HCT116 (cell line): ENCODE measurements at regions not wholly inside any gene's neighbourhood (a gene's known extent, or its start where the extent isn't known, plus 50 kb on each side); places are given as distances from the start of the nearest gene placed in this dataset.

Source experiments
- ATAC-seq: fragments of 200-7000 bp; cut with Tn5 transposase; 2 replicates; pipeline ENCODE4 v1.9.1; 2020; ENCODE audit warnings: mild to moderate bottlenecking, moderate library complexity
- BruUV-seq: library from RNA; stranded (reverse); fragments of 400-500 nt; replicated peaks from 2 replicates; lab custom pipeline; 2021; lab: Mats Ljungman, UMichigan
- CTCF ChIA-PET: fragments of 300-600 bp; sonication (Branson Sonifier 250); formaldehyde crosslinking; loops from one replicate; lab custom pipeline; 2021; ENCODE audit warnings: antibody characterized with exemption; lab: Charles Lee
- POLR2A ChIA-PET: fragments of 300-600, 350-600 bp; sonication (Branson Sonifier 250); formaldehyde crosslinking; loops from one replicate; lab custom pipeline; 2021; ENCODE audit warnings: antibody characterized with exemption; lab: Charles Lee
- RAD21 ChIA-PET, 2 experiments: fragments of 300-600 bp; sonication (Branson Sonifier 250); formaldehyde crosslinking; loops; one replicate each; lab custom pipeline; 2023; ENCODE audit warnings: low total read pairs in 2 of 2; ENCODE audit not compliant: uncharacterized antibody in 2 of 2, unreplicated experiment in 2 of 2, low non-redundant PET in 1 of 2; lab: Charles Lee
- DNase-seq: peaks from one replicate; pipeline ENCODE4 v3.0.0-alpha.2; 2010; ENCODE audit warnings: low read depth, low spot score
- H2AFZ ChIP-seq: fragments of 200-600 bp; shearing (Covaris generic), sonication (generic); 2 replicates; pipeline ENCODE4 v1.6.1; 2017; ENCODE audit warnings: low read depth, mixed run types, mixed read lengths, antibody characterized with exemption, low read length; ENCODE audit not compliant: poor library complexity, severe bottlenecking
- H3K27ac ChIP-seq: 2 replicates; pipeline ENCODE4 v1.5.1; 2012; ENCODE audit warnings: low read depth, low read length
- H3K27me3 ChIP-seq: fragments of 200-600 bp; sonication (generic); 2 replicates; pipeline ENCODE4 v1.6.1; 2016; ENCODE audit warnings: mixed run types, low read length, mixed read lengths; ENCODE audit not compliant: insufficient read depth
- H3K36me3 ChIP-seq, 2 experiments: fragments of 200-500 bp in 1 of 2; fragments of 200-600 bp in 1 of 2; sonication (Bioruptor generic) in 1 of 2; sonication (generic) in 1 of 2; 2 replicates each; pipeline versions ENCODE4 v1.5.1 to v1.6.1; 2014 to 2016; ENCODE audit warnings: low read length in 2 of 2, inconsistent platforms in 1 of 2, mixed read lengths in 1 of 2, mixed run types in 1 of 2; ENCODE audit not compliant: insufficient read depth in 2 of 2, control insufficient read depth in 1 of 2
- H3K4me1 ChIP-seq, 2 experiments: fragments of 200-600 bp in 1 of 2; sonication (generic) in 1 of 2; 2 replicates each; pipeline versions ENCODE4 v1.5.1 to v1.6.1; 2012 to 2017; ENCODE audit warnings: low read length in 2 of 2, inconsistent platforms in 1 of 2, mild to moderate bottlenecking in 1 of 2, mixed read lengths in 1 of 2, mixed run types in 1 of 2, moderate library complexity in 1 of 2; ENCODE audit not compliant: insufficient read depth in 2 of 2, control insufficient read depth in 1 of 2
- H3K4me2 ChIP-seq: fragments of 200-600 bp; sonication (generic); 2 replicates; pipeline ENCODE4 v1.6.1; 2017; ENCODE audit warnings: mixed run types, low read length, mixed read lengths
- H3K4me3 ChIP-seq, 2 experiments: fragments of 200-600 bp in 1 of 2; sonication (generic) in 1 of 2; replicated peaks in 1 of 2; 2 replicates each; pipeline ENCODE4 v1.5.1; 2011 to 2016; ENCODE audit warnings: low read length in 2 of 2, control low read depth in 1 of 2, low read depth in 1 of 2, mild to moderate bottlenecking in 1 of 2, mixed read lengths in 1 of 2, mixed run types in 1 of 2
- H3K79me2 ChIP-seq: fragments of 200-600 bp; sonication (generic); 2 replicates; pipeline ENCODE4 v1.6.1; 2017; ENCODE audit warnings: mild to moderate bottlenecking, mixed run types, low read length, moderate library complexity, mixed read lengths; ENCODE audit not compliant: insufficient read depth
- H3K9ac ChIP-seq: fragments of 200-600 bp; sonication (generic); 2 replicates; pipeline ENCODE4 v1.6.1; 2016; ENCODE audit warnings: low read length, mixed read lengths
- H3K9me2 ChIP-seq: fragments of 200-600 bp; sonication (generic), shearing (Covaris generic); 2 replicates; pipeline ENCODE4 v1.6.1; 2017; ENCODE audit warnings: mixed run types, mild to moderate bottlenecking, moderate library complexity; ENCODE audit not compliant: insufficient read depth
- H3K9me3 ChIP-seq, 2 experiments: fragments of 200-500 bp in 1 of 2; fragments of 200-600 bp in 1 of 2; sonication (Bioruptor generic) in 1 of 2; sonication (generic) in 1 of 2; 2 replicates each; pipeline ENCODE4 v1.6.1; 2014 to 2017; ENCODE audit warnings: low read length in 2 of 2, mixed read lengths in 2 of 2, inconsistent platforms in 1 of 2, low read depth in 1 of 2, mild to moderate bottlenecking in 1 of 2, mixed run types in 1 of 2, moderate library complexity in 1 of 2; ENCODE audit not compliant: control insufficient read depth in 1 of 2, insufficient read depth in 1 of 2
- H4K20me1 ChIP-seq: fragments of 200-600 bp; sonication (generic), shearing (Covaris generic); 2 replicates; pipeline ENCODE4 v1.6.1; 2017; ENCODE audit warnings: mixed run types, mild to moderate bottlenecking, moderate library complexity; ENCODE audit not compliant: insufficient read depth
- CBX3 ChIP-seq: IDR thresholded peaks from 2 replicates; pipeline ENCODE4 v1.6.1; 2012; ENCODE audit warnings: low read depth
- CEBPB ChIP-seq: IDR thresholded peaks from 2 replicates; pipeline ENCODE4 v1.6.1; 2012; ENCODE audit warnings: low read depth
- EGR1 ChIP-seq: IDR thresholded peaks from 2 replicates; pipeline ENCODE4 v1.6.1; 2012; ENCODE audit warnings: low read depth
- EZH2 ChIP-seq: fragments of 200-600 bp; sonication (generic); IDR thresholded peaks from 2 replicates; pipeline ENCODE4 v1.6.1; 2017; ENCODE audit warnings: antibody characterized with exemption, mixed run types
- FOSL1 ChIP-seq: IDR thresholded peaks from 2 replicates; pipeline ENCODE4 v1.6.1; 2012; ENCODE audit warnings: low read depth
- JUND ChIP-seq: IDR thresholded peaks from 2 replicates; pipeline ENCODE4 v1.6.1; 2012
- POLR2AphosphoS5 ChIP-seq: IDR thresholded peaks from 2 replicates; pipeline ENCODE4 v1.6.1; 2011; ENCODE audit warnings: mild to moderate bottlenecking, low read depth, low read length, moderate library complexity
- RAD21 ChIP-seq: IDR thresholded peaks from 2 replicates; pipeline ENCODE4 v1.6.1; 2012; ENCODE audit warnings: low read depth, mild to moderate bottlenecking
- SIN3A ChIP-seq: IDR thresholded peaks from 2 replicates; pipeline ENCODE4 v1.6.1; 2012; ENCODE audit warnings: low read depth
- SP1 ChIP-seq: IDR thresholded peaks from 2 replicates; pipeline ENCODE4 v1.6.1; 2012; ENCODE audit warnings: low read depth
- SRF ChIP-seq: IDR thresholded peaks from 2 replicates; pipeline ENCODE4 v1.6.1; 2012; ENCODE audit warnings: low read depth
- TCF7L2 ChIP-seq: IDR thresholded peaks from 2 replicates; pipeline ENCODE4 v1.7.0; 2011; ENCODE audit warnings: borderline replicate concordance, inconsistent platforms; ENCODE audit not compliant: insufficient read depth, insufficient read length; ENCODE audit errors: extremely low read depth
- YY1 ChIP-seq: IDR thresholded peaks from 2 replicates; pipeline ENCODE4 v1.6.1; 2011; ENCODE audit warnings: low read length, low read depth, moderate library complexity, mild to moderate bottlenecking; ENCODE audit not compliant: insufficient replicate concordance; ENCODE audit errors: extremely low read depth
- ZFX ChIP-seq: fragments of 450-650 bp; IDR thresholded peaks from 2 replicates; pipeline ENCODE4 v1.6.1; 2017
- ZNF274 ChIP-seq: fragments of 200-500 bp; sonication (Bioruptor generic); IDR thresholded peaks from 2 replicates; pipeline ENCODE4 v1.6.1; 2014; ENCODE audit warnings: mild to moderate bottlenecking, low read depth, low read length, inconsistent platforms
- intact Hi-C: fragments of 100-400 bp; cut with micrococcal nuclease; formaldehyde crosslinking; loops from 2 replicates; pipeline ENCODE4 v1.10.0; 2022
- TF ChIP-seq, protein P1 (sequence below): IDR thresholded peaks from 2 replicates; pipeline ENCODE4 v1.6.1; 2011; ENCODE audit warnings: mild to moderate bottlenecking, low read length, moderate library complexity; ENCODE audit not compliant: insufficient replicate concordance; ENCODE audit errors: extremely low read depth
- TF ChIP-seq, protein P2 (sequence below): IDR thresholded peaks from 2 replicates; pipeline ENCODE4 v1.6.1; 2012
- TF ChIP-seq, protein P3 (sequence below), 3 experiments: fragments of 200-600 bp in 1 of 3; sonication (generic) in 1 of 3; IDR thresholded peaks in 2 of 3; conservative IDR thresholded peaks in 1 of 3; 2 replicates each; pipeline ENCODE4 v1.5.1; 2012 to 2017; ENCODE audit warnings: low read depth in 2 of 3, low read length in 2 of 3, antibody characterized with exemption in 1 of 3, borderline replicate concordance in 1 of 3, control low read depth in 1 of 3, mild to moderate bottlenecking in 1 of 3, mixed read lengths in 1 of 3, mixed run types in 1 of 3, moderate library complexity in 1 of 3; ENCODE audit not compliant: insufficient read depth in 1 of 3
- TF ChIP-seq, protein P4 (sequence below): IDR thresholded peaks from 2 replicates; pipeline ENCODE4 v1.6.1; 2012; ENCODE audit warnings: low read depth

DNA sequence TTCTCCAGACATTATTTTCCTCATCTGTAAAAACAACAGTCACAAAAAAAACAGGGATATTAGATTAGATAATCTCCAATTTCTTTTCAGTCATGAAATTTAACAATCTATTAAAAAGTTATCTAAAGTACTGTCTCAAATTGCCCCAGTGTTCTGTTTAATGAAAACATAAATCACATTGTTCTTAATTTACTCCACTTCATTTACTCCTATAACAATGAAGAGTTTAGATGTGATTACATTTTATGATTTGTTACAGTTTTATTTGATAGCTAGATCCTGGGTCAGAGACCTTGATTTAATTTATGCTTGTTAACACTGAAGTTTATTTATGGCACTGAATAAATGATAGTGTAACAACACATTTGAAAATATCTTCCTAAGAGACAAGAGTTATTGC is 230.2 kb upstream of the TRPC4 start:
- no TSS peak for BruUV-seq
- no peak for TF ChIP-seq TCF7L2
- TF ChIP-seq, protein P1, sequence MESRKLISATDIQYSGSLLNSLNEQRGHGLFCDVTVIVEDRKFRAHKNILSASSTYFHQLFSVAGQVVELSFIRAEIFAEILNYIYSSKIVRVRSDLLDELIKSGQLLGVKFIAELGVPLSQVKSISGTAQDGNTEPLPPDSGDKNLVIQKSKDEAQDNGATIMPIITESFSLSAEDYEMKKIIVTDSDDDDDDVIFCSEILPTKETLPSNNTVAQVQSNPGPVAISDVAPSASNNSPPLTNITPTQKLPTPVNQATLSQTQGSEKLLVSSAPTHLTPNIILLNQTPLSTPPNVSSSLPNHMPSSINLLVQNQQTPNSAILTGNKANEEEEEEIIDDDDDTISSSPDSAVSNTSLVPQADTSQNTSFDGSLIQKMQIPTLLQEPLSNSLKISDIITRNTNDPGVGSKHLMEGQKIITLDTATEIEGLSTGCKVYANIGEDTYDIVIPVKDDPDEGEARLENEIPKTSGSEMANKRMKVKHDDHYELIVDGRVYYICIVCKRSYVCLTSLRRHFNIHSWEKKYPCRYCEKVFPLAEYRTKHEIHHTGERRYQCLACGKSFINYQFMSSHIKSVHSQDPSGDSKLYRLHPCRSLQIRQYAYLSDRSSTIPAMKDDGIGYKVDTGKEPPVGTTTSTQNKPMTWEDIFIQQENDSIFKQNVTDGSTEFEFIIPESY: no peak
- TF ChIP-seq JUND: no peak
- TF ChIP-seq, protein P2, sequence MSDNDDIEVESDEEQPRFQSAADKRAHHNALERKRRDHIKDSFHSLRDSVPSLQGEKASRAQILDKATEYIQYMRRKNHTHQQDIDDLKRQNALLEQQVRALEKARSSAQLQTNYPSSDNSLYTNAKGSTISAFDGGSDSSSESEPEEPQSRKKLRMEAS: no peak
- no peak for TF ChIP-seq EZH2
- TF ChIP-seq YY1: no peak
- TF ChIP-seq POLR2AphosphoS5: no peak
- no peak for TF ChIP-seq CEBPB
- TF ChIP-seq SRF: no peak
- TF ChIP-seq, protein P3, sequence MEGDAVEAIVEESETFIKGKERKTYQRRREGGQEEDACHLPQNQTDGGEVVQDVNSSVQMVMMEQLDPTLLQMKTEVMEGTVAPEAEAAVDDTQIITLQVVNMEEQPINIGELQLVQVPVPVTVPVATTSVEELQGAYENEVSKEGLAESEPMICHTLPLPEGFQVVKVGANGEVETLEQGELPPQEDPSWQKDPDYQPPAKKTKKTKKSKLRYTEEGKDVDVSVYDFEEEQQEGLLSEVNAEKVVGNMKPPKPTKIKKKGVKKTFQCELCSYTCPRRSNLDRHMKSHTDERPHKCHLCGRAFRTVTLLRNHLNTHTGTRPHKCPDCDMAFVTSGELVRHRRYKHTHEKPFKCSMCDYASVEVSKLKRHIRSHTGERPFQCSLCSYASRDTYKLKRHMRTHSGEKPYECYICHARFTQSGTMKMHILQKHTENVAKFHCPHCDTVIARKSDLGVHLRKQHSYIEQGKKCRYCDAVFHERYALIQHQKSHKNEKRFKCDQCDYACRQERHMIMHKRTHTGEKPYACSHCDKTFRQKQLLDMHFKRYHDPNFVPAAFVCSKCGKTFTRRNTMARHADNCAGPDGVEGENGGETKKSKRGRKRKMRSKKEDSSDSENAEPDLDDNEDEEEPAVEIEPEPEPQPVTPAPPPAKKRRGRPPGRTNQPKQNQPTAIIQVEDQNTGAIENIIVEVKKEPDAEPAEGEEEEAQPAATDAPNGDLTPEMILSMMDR (IDR thresholded peaks at IDR 0.05 in 2 of 3, conservative IDR thresholded peaks at IDR 0.05 in 1 of 3; ENCODE audit: borderline replicate concordance in 1 of 3, insufficient read depth in 1 of 3, low read depth in 2 of 3, low read length in 2 of 3): no peak
- TF ChIP-seq SIN3A: no peak
- TF ChIP-seq FOSL1: no peak
- TF ChIP-seq ZNF274: no peak
- no peak for TF ChIP-seq SP1
- TF ChIP-seq RAD21: no peak
- TF ChIP-seq CBX3: no peak
- TF ChIP-seq EGR1: no peak
- TF ChIP-seq, protein P4, sequence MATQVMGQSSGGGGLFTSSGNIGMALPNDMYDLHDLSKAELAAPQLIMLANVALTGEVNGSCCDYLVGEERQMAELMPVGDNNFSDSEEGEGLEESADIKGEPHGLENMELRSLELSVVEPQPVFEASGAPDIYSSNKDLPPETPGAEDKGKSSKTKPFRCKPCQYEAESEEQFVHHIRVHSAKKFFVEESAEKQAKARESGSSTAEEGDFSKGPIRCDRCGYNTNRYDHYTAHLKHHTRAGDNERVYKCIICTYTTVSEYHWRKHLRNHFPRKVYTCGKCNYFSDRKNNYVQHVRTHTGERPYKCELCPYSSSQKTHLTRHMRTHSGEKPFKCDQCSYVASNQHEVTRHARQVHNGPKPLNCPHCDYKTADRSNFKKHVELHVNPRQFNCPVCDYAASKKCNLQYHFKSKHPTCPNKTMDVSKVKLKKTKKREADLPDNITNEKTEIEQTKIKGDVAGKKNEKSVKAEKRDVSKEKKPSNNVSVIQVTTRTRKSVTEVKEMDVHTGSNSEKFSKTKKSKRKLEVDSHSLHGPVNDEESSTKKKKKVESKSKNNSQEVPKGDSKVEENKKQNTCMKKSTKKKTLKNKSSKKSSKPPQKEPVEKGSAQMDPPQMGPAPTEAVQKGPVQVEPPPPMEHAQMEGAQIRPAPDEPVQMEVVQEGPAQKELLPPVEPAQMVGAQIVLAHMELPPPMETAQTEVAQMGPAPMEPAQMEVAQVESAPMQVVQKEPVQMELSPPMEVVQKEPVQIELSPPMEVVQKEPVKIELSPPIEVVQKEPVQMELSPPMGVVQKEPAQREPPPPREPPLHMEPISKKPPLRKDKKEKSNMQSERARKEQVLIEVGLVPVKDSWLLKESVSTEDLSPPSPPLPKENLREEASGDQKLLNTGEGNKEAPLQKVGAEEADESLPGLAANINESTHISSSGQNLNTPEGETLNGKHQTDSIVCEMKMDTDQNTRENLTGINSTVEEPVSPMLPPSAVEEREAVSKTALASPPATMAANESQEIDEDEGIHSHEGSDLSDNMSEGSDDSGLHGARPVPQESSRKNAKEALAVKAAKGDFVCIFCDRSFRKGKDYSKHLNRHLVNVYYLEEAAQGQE: no peak
- TF ChIP-seq ZFX: no peak
- TF ChIP-seq, all 23 proteins: peak for 0
- no peak overlapping the region for H3K4me3 ChIP-seq

More for the DNA sequence above, 230.2 kb upstream of the TRPC4 start:
- Histone ChIP-seq H3K36me3 (no peaks in the 10 kb centered on the region), H3K4me1 (no peaks in the 10 kb centered on the region), H3K79me2 (no peaks in the 10 kb centered on the region), H3K4me2 (no peak overlapping the region), H4K20me1 (no peaks in the 10 kb centered on the region), H3K27me3 (no peaks in the 10 kb centered on the region), H3K9me3 (peaks cover 16 to 32% of the 10 kb centered on the region in 2 experiments; a peak in 2 of 4 replicates), H3K27ac (no peak overlapping the region), H3K9ac (no peak overlapping the region), H2AFZ (no peak overlapping the region), H3K9me2 (no peaks in the 10 kb centered on the region)
- CTCF ChIA-PET: no interaction called here
- DNase-seq (no peak), ATAC-seq (no peak)
- intact Hi-C loops: no loop called here
- POLR2A ChIA-PET: no interaction called here
- RAD21 ChIA-PET: no interaction called here
